GM23248 (cell line): ENCODE measurements at regions not wholly inside any gene's neighbourhood (a gene's known extent, or its start where the extent isn't known, plus 50 kb on each side); places are given as distances from the start of the nearest gene placed in this dataset.

Experiments
- DNase-seq: peaks from one replicate; pipeline ENCODE4 v3.0.0-alpha.2; 2015
- H2AFZ ChIP-seq: fragments of 200-600 bp; sonication (generic); 2 replicates; pipeline ENCODE4 v1.6.1; 2016; ENCODE audit warnings: antibody characterized with exemption
- H3F3A ChIP-seq: fragments of 200-600 bp; sonication (generic); 2 replicates; pipeline ENCODE4 v1.6.1; 2016; ENCODE audit warnings: mild to moderate bottlenecking, antibody characterized with exemption, mixed run types; ENCODE audit not compliant: insufficient read depth
- H3K27ac ChIP-seq: fragments of 200-600 bp; sonication (generic); 2 replicates; pipeline ENCODE4 v1.5.1; 2016; ENCODE audit warnings: mild to moderate bottlenecking
- H3K27me3 ChIP-seq: fragments of 200-600 bp; sonication (generic); replicated peaks from 2 replicates; pipeline ENCODE4 v1.6.1; 2016; ENCODE audit warnings: mild to moderate bottlenecking; ENCODE audit not compliant: insufficient read depth
- H3K36me3 ChIP-seq: fragments of 200-600 bp; sonication (generic); 2 replicates; pipeline ENCODE4 v1.6.1; 2016; ENCODE audit warnings: low read depth, mild to moderate bottlenecking
- H3K4me1 ChIP-seq: fragments of 200-600 bp; sonication (generic); 2 replicates; pipeline ENCODE4 v1.6.1; 2016; ENCODE audit warnings: mild to moderate bottlenecking; ENCODE audit not compliant: insufficient read depth
- H3K4me2 ChIP-seq: fragments of 200-600 bp; sonication (generic); one replicate; pipeline ENCODE4 v1.6.1; 2016; ENCODE audit warnings: mild to moderate bottlenecking; ENCODE audit not compliant: unreplicated experiment
- H3K4me3 ChIP-seq: fragments of 200-600 bp; sonication (generic); 2 replicates; pipeline ENCODE4 v1.5.1; 2016; ENCODE audit warnings: mild to moderate bottlenecking
- H3K79me2 ChIP-seq: fragments of 200-600 bp; sonication (generic); 2 replicates; pipeline ENCODE4 v1.6.1; 2016; ENCODE audit warnings: mild to moderate bottlenecking; ENCODE audit not compliant: insufficient read depth
- H3K9ac ChIP-seq: fragments of 200-600 bp; sonication (generic); 2 replicates; pipeline ENCODE4 v1.6.1; 2016; ENCODE audit warnings: mild to moderate bottlenecking
- H3K9me2 ChIP-seq: fragments of 200-600 bp; sonication (generic); 2 replicates; pipeline ENCODE4 v1.6.1; 2016; ENCODE audit warnings: mixed run types, mild to moderate bottlenecking, moderate library complexity; ENCODE audit not compliant: insufficient read depth
- H3K9me3 ChIP-seq: fragments of 200-600 bp; sonication (generic); one replicate; pipeline ENCODE4 v1.6.1; 2017; ENCODE audit warnings: low read depth
- H4K20me1 ChIP-seq: fragments of 200-600 bp; sonication (generic); 2 replicates; pipeline ENCODE4 v1.6.0; 2016; ENCODE audit not compliant: insufficient read depth
- EZH2 ChIP-seq: fragments of 200-600 bp; sonication (generic); IDR thresholded peaks from 2 replicates; pipeline ENCODE4 v1.6.1; 2018; ENCODE audit warnings: antibody characterized with exemption, mild to moderate bottlenecking; ENCODE audit not compliant: insufficient read depth, poor library complexity, severe bottlenecking
- EZH2phosphoT487 ChIP-seq: fragments of 200-600 bp; sonication (generic); IDR thresholded peaks from 2 replicates; pipeline ENCODE4 v1.6.1; 2018; ENCODE audit warnings: antibody characterized with exemption, moderate library complexity, mild to moderate bottlenecking, low read depth; ENCODE audit not compliant: insufficient read depth
- WGBS, 2 experiments: methylation state at CpG; one replicate each; pipeline ENCODE4 v1.1.6; 2015 to 2017; ENCODE audit warnings: low lambda C conversion rate in 2 of 2, low coverage in 1 of 2; ENCODE audit errors: missing lambda C conversion rate in 2 of 2; 5-methylcytosine and 5-hydroxymethylcytosine counted together
- in situ Hi-C: fragments of 300-500 bp; cut with MboI; formaldehyde crosslinking; loops from 2 replicates; pipeline ENCODE4 v1.15.0; 2020

GRCh38 chr2:129443865-129444739 lies 535.4 kb upstream of the RAB6C start:
- no peak overlapping the region for H2AFZ ChIP-seq
- H3K9me3 ChIP-seq = no peaks in the 10 kb centered on the region
- H3K4me2 ChIP-seq = no peak overlapping the region
- no peaks in the 10 kb centered on the region for H3K9me2 ChIP-seq
- no peaks in the 10 kb centered on the region for H3F3A ChIP-seq
- H3K4me3 ChIP-seq = no peak overlapping the region
- no peak overlapping the region for H3K27ac ChIP-seq
- no peaks in the 10 kb centered on the region for H3K4me1 ChIP-seq
- in situ Hi-C loops = no loop called here
- no peaks in the 10 kb centered on the region for H3K27me3 ChIP-seq
- WGBS, 2 experiments = 19 to 22% methylated on average over 10 of the region's 10 CpGs
- no peak for DNase-seq
- no peak overlapping the region for H3K9ac ChIP-seq
- no peaks in the 10 kb centered on the region for H3K79me2 ChIP-seq
- no peaks in the 10 kb centered on the region for H3K36me3 ChIP-seq
- H4K20me1 ChIP-seq = no peaks in the 10 kb centered on the region
- TF ChIP-seq EZH2 (no peak), EZH2phosphoT487 (no peak)

DNA sequence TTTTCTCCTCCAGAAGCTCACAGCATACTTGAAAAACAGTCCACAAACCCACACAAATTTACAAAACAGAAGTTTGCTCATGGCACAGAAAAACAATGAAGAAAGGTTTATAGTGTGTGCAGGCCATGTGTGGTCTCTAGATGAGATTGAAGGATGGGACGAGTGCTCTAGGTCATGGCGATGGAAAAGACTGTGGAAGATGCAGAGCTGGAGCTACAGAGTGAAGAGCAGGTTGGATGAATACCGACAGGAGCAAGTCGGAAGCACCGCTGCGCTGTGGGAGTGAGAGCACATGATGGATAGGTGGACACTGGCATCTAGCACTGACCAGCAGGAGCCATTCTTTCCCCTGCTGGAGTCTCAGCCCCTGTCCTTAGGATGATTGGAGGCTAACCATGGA lies 534.7 kb upstream of the RAB6C start:
- Histone ChIP-seq H3K9me2 (no peaks in the 10 kb centered on the region), H3K36me3 (no peaks in the 10 kb centered on the region), H3K9me3 (no peaks in the 10 kb centered on the region), H2AFZ (no peak overlapping the region), H3K27ac (no peak overlapping the region), H3K27me3 (no peaks in the 10 kb centered on the region), H3K4me1 (no peaks in the 10 kb centered on the region), H3K9ac (no peak overlapping the region), H3F3A (no peaks in the 10 kb centered on the region), H3K4me2 (no peak overlapping the region), H3K79me2 (no peaks in the 10 kb centered on the region), H3K4me3 (no peak overlapping the region), H4K20me1 (no peaks in the 10 kb centered on the region)
- in situ Hi-C loops = no loop called here
- WGBS, 2 experiments = 33 to 46% methylated on average over 6 of the region's 6 CpGs
- no peak for DNase-seq
- TF ChIP-seq EZH2phosphoT487 (no peak), EZH2 (no peak)

- no peak for DNase-seq
- Histone ChIP-seq H3K9me2 (no peaks in the 10 kb centered on the region), H3K36me3 (no peaks in the 10 kb centered on the region), H3K4me1 (no peaks in the 10 kb centered on the region), H4K20me1 (no peaks in the 10 kb centered on the region), H3K4me3 (no peak overlapping the region), H3K79me2 (no peaks in the 10 kb centered on the region), H3K9me3 (no peaks in the 10 kb centered on the region), H3F3A (no peaks in the 10 kb centered on the region), H3K27ac (no peak overlapping the region), H2AFZ (no peak overlapping the region), H3K4me2 (no peak overlapping the region), H3K9ac (no peak overlapping the region), H3K27me3 (no peaks in the 10 kb centered on the region)
- WGBS, 2 experiments = 2 to 7% methylated on average over 3 of the region's 3 CpGs
- no peak for TF ChIP-seq EZH2phosphoT487
- TF ChIP-seq EZH2 = no peak
- in situ Hi-C loops = no loop called here
These were observed 522.8 kb upstream of the RAB6C start for GRCh38 chr2:129456691-129457090.

GRCh38 chr2:129457277-129457818 lies 522.1 kb upstream of the RAB6C start:
- DNase-seq = no peak
- WGBS, 2 experiments = 4 to 7% methylated on average over 5 of the region's 5 CpGs
- H3K9me3 ChIP-seq = no peaks in the 10 kb centered on the region

More at GRCh38 chr2:129457277-129457818, 522.1 kb upstream of the RAB6C start:
- Histone ChIP-seq H3K4me3 (no peak overlapping the region), H3F3A (no peaks in the 10 kb centered on the region), H3K4me2 (no peak overlapping the region), H3K27ac (no peak overlapping the region), H3K9me2 (no peaks in the 10 kb centered on the region), H3K4me1 (no peaks in the 10 kb centered on the region), H3K79me2 (no peaks in the 10 kb centered on the region), H3K27me3 (no peaks in the 10 kb centered on the region), H3K36me3 (no peaks in the 10 kb centered on the region), H3K9ac (no peak overlapping the region), H2AFZ (no peak overlapping the region), H4K20me1 (no peaks in the 10 kb centered on the region)
- TF ChIP-seq EZH2phosphoT487 = no peak
- no peak for TF ChIP-seq EZH2
- in situ Hi-C loops = no loop called here
